GM21360 (cell line): ENCODE measurements at regions not wholly inside any gene's neighbourhood (a gene's known extent, or its start where the extent isn't known, plus 50 kb on each side); places are given as distances from the start of the nearest gene placed in this dataset.
"Not testable (repeated sequence)": the region's sequence is repeated elsewhere in the genome, so short reads cannot be mapped to it uniquely, and the experiment has no call there.

Experiments used
- ATAC-seq: cut with Tn5 transposase; IDR thresholded peaks from one replicate; pipeline ENCODE4 v1.9.1; 2021; ENCODE audit warnings: mild to moderate bottlenecking, moderate library complexity; ENCODE audit not compliant: unreplicated experiment

GRCh38 chr7:131653418-131654248, 97.2 kb upstream of the PODXL start:
- no peak for ATAC-seq

GRCh38 chr7:131652934-131653333, 96.5 kb upstream of the PODXL start:
- no peak for ATAC-seq

GRCh38 chr7:131652194-131652593, 95.8 kb upstream of the PODXL start:
- ATAC-seq, result no peak

- no peak for ATAC-seq
Measured at GRCh38 chr7:131649879-131650278, 93.5 kb upstream of the PODXL start.

GRCh38 chr7:131649003-131649541, 92.6 kb upstream of the PODXL start:
- no peak for ATAC-seq

GRCh38 chr7:131648491-131648890, 92.1 kb upstream of the PODXL start:
- no peak for ATAC-seq

GRCh38 chr7:131646203-131646602, 89.8 kb upstream of the PODXL start:
- ATAC-seq, result no peak

GRCh38 chr7:131642429-131642828, 86.0 kb upstream of the PODXL start:
- no peak for ATAC-seq

GRCh38 chr7:131640686-131641085, 84.3 kb upstream of the PODXL start:
- ATAC-seq, result no peak

GRCh38 chr7:131638641-131639430, 82.4 kb upstream of the PODXL start:
- no peak for ATAC-seq

- no peak for ATAC-seq
Measured at GRCh38 chr7:131637859-131638258, 81.4 kb upstream of the PODXL start.

GRCh38 chr7:131636092-131636491, 79.7 kb upstream of the PODXL start:
- no peak for ATAC-seq

- ATAC-seq, result not testable (repeated sequence)
Measured at GRCh38 chr7:131634197-131634596, 77.8 kb upstream of the PODXL start.

- ATAC-seq, result no peak
Measured at GRCh38 chr7:131633342-131633843, 77.0 kb upstream of the PODXL start.

GRCh38 chr7:131630427-131630826, 74.0 kb upstream of the PODXL start:
- no peak for ATAC-seq

GRCh38 chr7:131629217-131629882, 72.9 kb upstream of the PODXL start:
- ATAC-seq, result no peak

GRCh38 chr7:131628634-131629033, 72.2 kb upstream of the PODXL start:
- no peak for ATAC-seq

GRCh38 chr7:131627735-131628190, 71.3 kb upstream of the PODXL start:
- no peak for ATAC-seq

- no peak for ATAC-seq
Measured at GRCh38 chr7:131626643-131627042, 70.2 kb upstream of the PODXL start.

GRCh38 chr7:131625817-131626372, 69.5 kb upstream of the PODXL start:
- ATAC-seq, result no peak

GRCh38 chr7:131625345-131625744, 68.9 kb upstream of the PODXL start:
- ATAC-seq, result not testable (repeated sequence)
